ENCODE measurements at regions not wholly inside any gene's neighbourhood (a gene's known extent, or its start where the extent isn't known, plus 50 kb on each side); places are given as distances from the start of the nearest gene placed in this dataset.
A peak's percentile ranks its signal among the peaks of the same experiment; 100 is the strongest.
"Not testable (repeated sequence)": the region's sequence is repeated elsewhere in the genome, so short reads cannot be mapped to it uniquely, and the experiment has no call there.

DNA sequence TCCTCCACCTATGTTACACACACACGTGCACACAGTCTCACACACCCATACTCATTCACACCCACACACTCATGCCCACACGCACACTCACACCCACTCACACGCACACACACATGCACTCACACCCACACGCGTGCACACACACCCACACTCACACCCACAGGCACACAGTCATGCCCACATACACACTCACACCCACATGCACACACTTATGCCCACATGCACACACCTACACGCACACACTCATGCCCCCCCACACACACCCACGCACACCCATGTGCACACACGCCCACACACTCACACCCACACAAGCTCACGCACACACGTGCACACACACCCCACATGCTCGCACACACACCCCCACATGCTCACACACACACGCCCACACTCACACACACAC, 140.0 kb downstream of the F11 start:
- no peak for TF ChIP-seq POLR2A (IDR thresholded peaks at IDR 0.05)
- TF ChIP-seq, protein P1, sequence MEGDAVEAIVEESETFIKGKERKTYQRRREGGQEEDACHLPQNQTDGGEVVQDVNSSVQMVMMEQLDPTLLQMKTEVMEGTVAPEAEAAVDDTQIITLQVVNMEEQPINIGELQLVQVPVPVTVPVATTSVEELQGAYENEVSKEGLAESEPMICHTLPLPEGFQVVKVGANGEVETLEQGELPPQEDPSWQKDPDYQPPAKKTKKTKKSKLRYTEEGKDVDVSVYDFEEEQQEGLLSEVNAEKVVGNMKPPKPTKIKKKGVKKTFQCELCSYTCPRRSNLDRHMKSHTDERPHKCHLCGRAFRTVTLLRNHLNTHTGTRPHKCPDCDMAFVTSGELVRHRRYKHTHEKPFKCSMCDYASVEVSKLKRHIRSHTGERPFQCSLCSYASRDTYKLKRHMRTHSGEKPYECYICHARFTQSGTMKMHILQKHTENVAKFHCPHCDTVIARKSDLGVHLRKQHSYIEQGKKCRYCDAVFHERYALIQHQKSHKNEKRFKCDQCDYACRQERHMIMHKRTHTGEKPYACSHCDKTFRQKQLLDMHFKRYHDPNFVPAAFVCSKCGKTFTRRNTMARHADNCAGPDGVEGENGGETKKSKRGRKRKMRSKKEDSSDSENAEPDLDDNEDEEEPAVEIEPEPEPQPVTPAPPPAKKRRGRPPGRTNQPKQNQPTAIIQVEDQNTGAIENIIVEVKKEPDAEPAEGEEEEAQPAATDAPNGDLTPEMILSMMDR (IDR thresholded peaks at IDR 0.05), result no peak
- H3K36me3 ChIP-seq (replicated peaks in 1 of 2; ENCODE audit: insufficient read depth in 1 of 2, low read depth in 2 of 2), result no peaks in the 10 kb centered on the region
- H3K9me3 ChIP-seq, result no peaks in the 10 kb centered on the region
- H3K4me1 ChIP-seq, result no peaks in the 10 kb centered on the region
- H3K4me3 ChIP-seq, result no peak overlapping the region
- WGBS, 2 donors, result 71 to 78% methylated on average over 12 of the region's 12 CpGs
- no peak for ATAC-seq
- H3K27me3 ChIP-seq, result no peaks in the 10 kb centered on the region
- H3K27ac ChIP-seq, result no peak overlapping the region
- DNase-seq, result no peak
- intact Hi-C loops (cut with DNase I), result no loop called here

DNA sequence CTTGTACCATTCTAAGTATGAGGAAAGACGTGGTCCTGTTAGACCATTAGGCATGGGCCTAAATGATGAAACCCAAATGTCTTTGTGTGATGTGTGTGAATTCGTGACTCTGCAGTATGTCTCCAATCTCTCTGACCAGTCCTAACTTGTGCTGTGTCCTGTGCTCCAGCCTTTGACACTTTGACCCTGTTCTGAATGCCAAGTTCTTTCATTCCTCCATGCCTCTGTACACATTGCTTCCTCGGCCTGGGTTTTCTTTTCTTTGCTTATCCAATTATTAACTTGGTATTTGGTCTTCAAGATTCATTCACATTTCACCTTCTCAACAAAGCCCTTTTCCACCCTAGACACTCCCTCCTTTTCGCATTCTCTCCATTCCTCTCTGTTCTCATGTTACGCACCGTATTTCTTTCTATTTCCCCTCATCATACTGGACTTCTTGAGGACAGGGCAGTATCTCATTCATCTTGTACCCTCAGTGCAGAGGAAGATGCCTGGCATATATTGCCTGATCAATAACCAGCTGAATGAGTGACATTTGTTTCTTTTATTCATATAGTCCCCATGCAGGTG, 138.7 kb downstream of the F11 start:
- H3K9me3 ChIP-seq, result no peaks in the 10 kb centered on the region
- WGBS, 2 donors, result 79% methylated on average over 6 of the region's 6 CpGs
- H3K36me3 ChIP-seq (replicated peaks in 1 of 2; ENCODE audit: insufficient read depth in 1 of 2, low read depth in 2 of 2), result no peaks in the 10 kb centered on the region
- no peaks in the 10 kb centered on the region for H3K27me3 ChIP-seq
- no peak overlapping the region for H3K4me3 ChIP-seq
- ATAC-seq (no peak), DNase-seq (no peak)
- TF ChIP-seq, protein P1 (IDR thresholded peaks at IDR 0.05), result no peak
- no peak for TF ChIP-seq POLR2A (IDR thresholded peaks at IDR 0.05)
- intact Hi-C loops (cut with DNase I), result no loop called here
- no peak overlapping the region for H3K27ac ChIP-seq
- H3K4me1 ChIP-seq, result no peaks in the 10 kb centered on the region

- TF ChIP-seq, protein P1 (IDR thresholded peaks at IDR 0.05), result no peak
- no peak for TF ChIP-seq POLR2A (IDR thresholded peaks at IDR 0.05)
- intact Hi-C loops (cut with DNase I), result no loop called here
- H3K4me3 ChIP-seq, result no peak overlapping the region
- H3K4me1 ChIP-seq, result no peaks in the 10 kb centered on the region
- 31 to 66% methylated on average over 6 of the region's 6 CpGs for WGBS, 2 donors
- no peaks in the 10 kb centered on the region for H3K36me3 ChIP-seq (replicated peaks in 1 of 2; ENCODE audit: insufficient read depth in 1 of 2, low read depth in 2 of 2)
- no peaks in the 10 kb centered on the region for H3K27me3 ChIP-seq
- ATAC-seq, result peak; percentile 89
- H3K9me3 ChIP-seq, result no peaks in the 10 kb centered on the region
- peak overlapping the region in 3 of 4 donors; percentile 48 to 73 (median 72) for H3K27ac ChIP-seq
- DNase-seq, result peak; percentile 27 to 83 (median 50)
Measured at GRCh38 chr4:186400676-186401075, 134.7 kb downstream of the F11 start.

GRCh38 chr4:186392017-186392416, 126.0 kb downstream of the F11 start:
- Histone ChIP-seq H3K27me3 (no peaks in the 10 kb centered on the region), H3K4me3 (no peak overlapping the region), H3K36me3 (replicated peaks in 1 of 2; ENCODE audit: insufficient read depth in 1 of 2, low read depth in 2 of 2) (no peaks in the 10 kb centered on the region), H3K27ac (no peak overlapping the region), H3K9me3 (no peaks in the 10 kb centered on the region), H3K4me1 (no peaks in the 10 kb centered on the region)
- DNase-seq (no peak), ATAC-seq (no peak)
- TF ChIP-seq, protein P1 (IDR thresholded peaks at IDR 0.05), result no peak
- no peak for TF ChIP-seq POLR2A (IDR thresholded peaks at IDR 0.05)
- intact Hi-C loops (cut with DNase I), result no loop called here
- 83 to 88% methylated on average over 8 to 9 of the region's 10 CpGs for WGBS, 2 donors

- intact Hi-C loops (cut with DNase I), result not testable (repeated sequence)
Measured at GRCh38 chr4:186384328-186384727, 118.3 kb downstream of the F11 start.

More at GRCh38 chr4:186384328-186384727, 118.3 kb downstream of the F11 start:
- H3K9me3 ChIP-seq; H3K27ac ChIP-seq; DNase-seq; H3K4me3 ChIP-seq; H3K4me1 ChIP-seq; H3K36me3 ChIP-seq (replicated peaks in 1 of 2; ENCODE audit: insufficient read depth in 1 of 2, low read depth in 2 of 2); ATAC-seq; H3K27me3 ChIP-seq: not testable (repeated sequence)
- 7 to 28% methylated on average over 1 of the region's 1 CpG for WGBS, 2 donors

Measured in body of pancreas (tissue), 4 donors.